ENCODE measurements at regions not wholly inside any gene's neighbourhood (a gene's known extent, or its start where the extent isn't known, plus 50 kb on each side); places are given as distances from the start of the nearest gene placed in this dataset.

- no peak overlapping the region for H3K27ac Mint-ChIP-seq (ENCODE audit: unreplicated experiment)
- no peak overlapping the region for H2AFZ ChIP-seq (ENCODE audit: low read depth, low read length)
- no peaks in the 10 kb centered on the region for H3K36me3 Mint-ChIP-seq (ENCODE audit: low read depth, unreplicated experiment)
- H3K9me3 ChIP-seq (ENCODE audit: insufficient read depth, low read depth, low read length) = no peaks in the 10 kb centered on the region
- DNase-seq (ENCODE audit: low read depth) = peak; percentile 70
- peaks cover 19% of the 10 kb centered on the region for H3K4me1 ChIP-seq (ENCODE audit: insufficient read depth, low read length)
- TF ChIP-seq CTCF (IDR thresholded peaks at IDR 0.05; ENCODE audit: insufficient read depth, low read depth, low read length) (no peak), EZH2 (IDR thresholded peaks at IDR 0.05; ENCODE audit: insufficient read depth, low read length) (no peak)
- H3K79me2 ChIP-seq (ENCODE audit: insufficient read depth, low read length) = no peaks in the 10 kb centered on the region
- H3K27me3 Mint-ChIP-seq (ENCODE audit: low read depth, unreplicated experiment) = no peaks in the 10 kb centered on the region
- no peak for FAIRE-seq
- no peak overlapping the region for H3K4me3 ChIP-seq (ENCODE audit: insufficient read depth, low read depth, low read length)
- no peaks in the 10 kb centered on the region for H3K36me3 ChIP-seq (ENCODE audit: insufficient read depth, low read length)
- peak overlapping the region; percentile 53 for H3K4me2 ChIP-seq (ENCODE audit: low read length)
- no peaks in the 10 kb centered on the region for H4K20me1 ChIP-seq (ENCODE audit: insufficient read depth, low read length)
- H3K4me1 Mint-ChIP-seq (ENCODE audit: low read depth, unreplicated experiment) = peaks cover 41% of the 10 kb centered on the region
- no peak overlapping the region for H3K4me3 Mint-ChIP-seq (ENCODE audit: unreplicated experiment)
- no peak overlapping the region for H3K9ac ChIP-seq (ENCODE audit: low read length)
- H3K27me3 ChIP-seq (ENCODE audit: insufficient read depth, low read length) = no peaks in the 10 kb centered on the region
- peak overlapping the region; percentile 43 for H3K27ac ChIP-seq (ENCODE audit: low read depth, low read length)
- H3K9me3 Mint-ChIP-seq (ENCODE audit: unreplicated experiment) = no peaks in the 10 kb centered on the region
Observed at GRCh38 chr6:98648211-98648914, 186.0 kb upstream of the POU3F2 start.

- Mint-ChIP-seq H3K36me3 (ENCODE audit: low read depth, unreplicated experiment) (no peaks in the 10 kb centered on the region), H3K4me1 (ENCODE audit: low read depth, unreplicated experiment) (peaks cover 41% of the 10 kb centered on the region), H3K4me3 (ENCODE audit: unreplicated experiment) (no peak overlapping the region), H3K27ac (ENCODE audit: unreplicated experiment) (no peak overlapping the region), H3K9me3 (ENCODE audit: unreplicated experiment) (no peaks in the 10 kb centered on the region), H3K27me3 (ENCODE audit: low read depth, unreplicated experiment) (no peaks in the 10 kb centered on the region)
- no peaks in the 10 kb centered on the region for H3K27me3 ChIP-seq (ENCODE audit: insufficient read depth, low read length)
- H3K9ac ChIP-seq (ENCODE audit: low read length) = no peak overlapping the region
- no peak overlapping the region for H3K4me2 ChIP-seq (ENCODE audit: low read length)
- no peaks in the 10 kb centered on the region for H3K79me2 ChIP-seq (ENCODE audit: insufficient read depth, low read length)
- H2AFZ ChIP-seq (ENCODE audit: low read depth, low read length) = no peak overlapping the region
- H3K36me3 ChIP-seq (ENCODE audit: insufficient read depth, low read length) = no peaks in the 10 kb centered on the region
- FAIRE-seq = no peak
- no peaks in the 10 kb centered on the region for H3K9me3 ChIP-seq (ENCODE audit: insufficient read depth, low read depth, low read length)
- H3K4me1 ChIP-seq (ENCODE audit: insufficient read depth, low read length) = peaks cover 23% of the 10 kb centered on the region
- TF ChIP-seq CTCF (IDR thresholded peaks at IDR 0.05; ENCODE audit: insufficient read depth, low read depth, low read length) (no peak), EZH2 (IDR thresholded peaks at IDR 0.05; ENCODE audit: insufficient read depth, low read length) (no peak)
- no peaks in the 10 kb centered on the region for H4K20me1 ChIP-seq (ENCODE audit: insufficient read depth, low read length)
- no peak overlapping the region for H3K27ac ChIP-seq (ENCODE audit: low read depth, low read length)
- H3K4me3 ChIP-seq (ENCODE audit: insufficient read depth, low read depth, low read length) = no peak overlapping the region
- no peak for DNase-seq (ENCODE audit: low read depth)
Observed at GRCh38 chr6:98650941-98651340, 183.4 kb upstream of the POU3F2 start.

GRCh38 chr6:98653179-98653578 lies 181.2 kb upstream of the POU3F2 start:
- Histone ChIP-seq H3K4me2 (ENCODE audit: low read length) (peak overlapping the region; percentile 8), H3K27me3 (ENCODE audit: insufficient read depth, low read length) (no peaks in the 10 kb centered on the region), H3K9me3 (ENCODE audit: insufficient read depth, low read depth, low read length) (no peaks in the 10 kb centered on the region), H3K9ac (ENCODE audit: low read length) (no peak overlapping the region), H4K20me1 (ENCODE audit: insufficient read depth, low read length) (no peaks in the 10 kb centered on the region), H3K4me3 (ENCODE audit: insufficient read depth, low read depth, low read length) (no peak overlapping the region), H2AFZ (ENCODE audit: low read depth, low read length) (no peak overlapping the region), H3K79me2 (ENCODE audit: insufficient read depth, low read length) (no peaks in the 10 kb centered on the region), H3K36me3 (ENCODE audit: insufficient read depth, low read length) (no peaks in the 10 kb centered on the region), H3K27ac (ENCODE audit: low read depth, low read length) (peak overlapping the region; percentile 17), H3K4me1 (ENCODE audit: insufficient read depth, low read length) (peaks cover 18% of the 10 kb centered on the region)
- DNase-seq (ENCODE audit: low read depth) = peak; percentile 95
- Mint-ChIP-seq H3K27ac (ENCODE audit: unreplicated experiment) (peak overlapping the region; percentile 89), H3K27me3 (ENCODE audit: low read depth, unreplicated experiment) (no peaks in the 10 kb centered on the region), H3K4me1 (ENCODE audit: low read depth, unreplicated experiment) (peaks cover 37% of the 10 kb centered on the region), H3K36me3 (ENCODE audit: low read depth, unreplicated experiment) (no peaks in the 10 kb centered on the region), H3K4me3 (ENCODE audit: unreplicated experiment) (no peak overlapping the region), H3K9me3 (ENCODE audit: unreplicated experiment) (no peaks in the 10 kb centered on the region)
- no peak for FAIRE-seq
- no peak for TF ChIP-seq EZH2 (IDR thresholded peaks at IDR 0.05; ENCODE audit: insufficient read depth, low read length)
- TF ChIP-seq CTCF (IDR thresholded peaks at IDR 0.05; ENCODE audit: insufficient read depth, low read depth, low read length) = no peak
